Loucy (cell line): ENCODE measurements at regions not wholly inside any gene's neighbourhood (a gene's known extent, or its start where the extent isn't known, plus 50 kb on each side); places are given as distances from the start of the nearest gene placed in this dataset.

Experiments
- EZH2phosphoT487 ChIP-seq: fragments of 200-600 bp; IDR thresholded peaks from 2 replicates; pipeline ENCODE4 v1.6.1; 2018; ENCODE audit warnings: antibody characterized with exemption, mild to moderate bottlenecking, moderate library complexity, borderline replicate concordance
- TF ChIP-seq, protein P1 (sequence below): fragments of 200-600 bp; sonication (generic); conservative IDR thresholded peaks from 2 replicates; pipeline ENCODE4 v1.5.1; 2014; ENCODE audit warnings: mild to moderate bottlenecking, antibody characterized with exemption, low read length

DNA sequence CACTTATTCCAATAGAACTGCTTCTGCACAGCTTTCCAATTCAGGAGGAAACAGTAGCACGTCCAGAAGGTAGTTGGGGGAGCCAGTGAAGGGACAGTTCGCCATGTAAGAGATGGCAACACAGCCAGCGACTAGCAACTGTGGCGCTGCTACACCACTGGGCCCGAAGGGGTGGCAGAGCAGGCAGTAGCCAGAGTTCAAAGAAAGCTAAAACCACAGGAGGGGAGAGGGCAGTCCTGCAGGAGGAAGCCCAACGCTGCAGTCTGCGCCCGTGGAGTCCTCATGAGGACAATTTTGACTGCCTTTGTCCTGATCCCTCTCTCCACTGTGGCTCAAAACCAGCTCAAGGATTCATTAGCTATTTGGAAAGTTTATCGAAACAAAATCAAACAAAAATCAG lies 591.2 kb downstream of the VRK1 start:
- TF ChIP-seq, protein P1, sequence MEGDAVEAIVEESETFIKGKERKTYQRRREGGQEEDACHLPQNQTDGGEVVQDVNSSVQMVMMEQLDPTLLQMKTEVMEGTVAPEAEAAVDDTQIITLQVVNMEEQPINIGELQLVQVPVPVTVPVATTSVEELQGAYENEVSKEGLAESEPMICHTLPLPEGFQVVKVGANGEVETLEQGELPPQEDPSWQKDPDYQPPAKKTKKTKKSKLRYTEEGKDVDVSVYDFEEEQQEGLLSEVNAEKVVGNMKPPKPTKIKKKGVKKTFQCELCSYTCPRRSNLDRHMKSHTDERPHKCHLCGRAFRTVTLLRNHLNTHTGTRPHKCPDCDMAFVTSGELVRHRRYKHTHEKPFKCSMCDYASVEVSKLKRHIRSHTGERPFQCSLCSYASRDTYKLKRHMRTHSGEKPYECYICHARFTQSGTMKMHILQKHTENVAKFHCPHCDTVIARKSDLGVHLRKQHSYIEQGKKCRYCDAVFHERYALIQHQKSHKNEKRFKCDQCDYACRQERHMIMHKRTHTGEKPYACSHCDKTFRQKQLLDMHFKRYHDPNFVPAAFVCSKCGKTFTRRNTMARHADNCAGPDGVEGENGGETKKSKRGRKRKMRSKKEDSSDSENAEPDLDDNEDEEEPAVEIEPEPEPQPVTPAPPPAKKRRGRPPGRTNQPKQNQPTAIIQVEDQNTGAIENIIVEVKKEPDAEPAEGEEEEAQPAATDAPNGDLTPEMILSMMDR: no peak
- TF ChIP-seq EZH2phosphoT487: no peak
